ENCODE measurements at regions not wholly inside any gene's neighbourhood (a gene's known extent, or its start where the extent isn't known, plus 50 kb on each side); places are given as distances from the start of the nearest gene placed in this dataset.

DNA sequence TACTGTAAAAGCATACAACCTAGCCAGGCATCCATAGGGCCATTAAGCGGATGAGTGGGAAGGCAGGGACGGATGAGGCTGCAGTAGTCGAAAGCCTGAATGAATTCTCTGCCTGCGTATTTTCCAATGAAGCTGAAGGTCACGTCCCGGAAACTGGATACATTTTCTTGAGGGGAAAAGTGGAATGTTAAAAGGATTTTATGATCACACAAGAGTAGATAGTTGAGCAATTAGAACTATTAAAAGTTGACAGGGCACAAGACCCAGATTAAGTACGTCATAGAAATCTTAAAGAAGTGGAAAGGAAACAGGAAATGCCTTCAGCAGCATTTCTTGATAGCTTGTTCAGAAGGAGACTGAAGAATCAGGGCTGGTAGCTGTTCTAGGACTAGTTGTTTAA lies 98.3 kb upstream of the CXXC4 start:
- no peaks in the 10 kb centered on the region for H3K9me3 ChIP-seq (replicated peaks; ENCODE audit: control insufficient read depth, low read depth, low read length)
- no peaks in the 10 kb centered on the region for H3K27me3 ChIP-seq (ENCODE audit: control insufficient read depth, insufficient read depth, low read length)
- no peak overlapping the region for H3K27ac ChIP-seq (ENCODE audit: low read length)
- WGBS (ENCODE audit: insufficient coverage) = 19% methylated on average over 7 of the region's 7 CpGs
- H3K4me3 ChIP-seq (ENCODE audit: low read length) = no peak overlapping the region
- H3K4me1 ChIP-seq (ENCODE audit: control insufficient read depth, insufficient read depth, low read length) = peaks cover 4% of the 10 kb centered on the region
- peak; percentile 34 for DNase-seq
- H3K36me3 ChIP-seq (ENCODE audit: control insufficient read depth, insufficient read depth, low read length) = no peaks in the 10 kb centered on the region

DNA sequence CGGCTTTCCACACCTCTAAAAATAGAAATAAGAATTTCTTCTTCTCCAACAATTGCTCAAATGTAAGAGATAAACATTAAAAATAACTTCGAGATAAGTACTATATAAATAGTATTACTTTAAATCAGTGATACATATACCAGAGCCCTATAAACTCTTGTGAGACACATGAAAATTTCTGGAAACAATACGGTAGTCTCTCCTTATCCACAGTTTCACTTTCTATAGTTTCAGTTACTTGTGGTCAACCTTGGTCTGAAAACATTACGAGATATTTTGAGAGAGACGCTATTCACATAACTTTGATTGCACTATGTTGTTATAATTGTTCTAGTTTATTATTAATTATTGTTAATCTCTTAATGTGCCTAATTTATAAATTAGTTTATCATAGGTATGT lies 101.5 kb upstream of the CXXC4 start:
- H3K27ac ChIP-seq (ENCODE audit: low read length) = no peak overlapping the region
- no peaks in the 10 kb centered on the region for H3K36me3 ChIP-seq (ENCODE audit: control insufficient read depth, insufficient read depth, low read length)
- DNase-seq = no peak
- no CpG with 5 or more reads among the region's 5 CpGs for WGBS (ENCODE audit: insufficient coverage)
- H3K27me3 ChIP-seq (ENCODE audit: control insufficient read depth, insufficient read depth, low read length) = no peaks in the 10 kb centered on the region
- H3K9me3 ChIP-seq (replicated peaks; ENCODE audit: control insufficient read depth, low read depth, low read length) = no peaks in the 10 kb centered on the region
- H3K4me1 ChIP-seq (ENCODE audit: control insufficient read depth, insufficient read depth, low read length) = peaks cover 4% of the 10 kb centered on the region
- H3K4me3 ChIP-seq (ENCODE audit: low read length) = no peak overlapping the region

DNA sequence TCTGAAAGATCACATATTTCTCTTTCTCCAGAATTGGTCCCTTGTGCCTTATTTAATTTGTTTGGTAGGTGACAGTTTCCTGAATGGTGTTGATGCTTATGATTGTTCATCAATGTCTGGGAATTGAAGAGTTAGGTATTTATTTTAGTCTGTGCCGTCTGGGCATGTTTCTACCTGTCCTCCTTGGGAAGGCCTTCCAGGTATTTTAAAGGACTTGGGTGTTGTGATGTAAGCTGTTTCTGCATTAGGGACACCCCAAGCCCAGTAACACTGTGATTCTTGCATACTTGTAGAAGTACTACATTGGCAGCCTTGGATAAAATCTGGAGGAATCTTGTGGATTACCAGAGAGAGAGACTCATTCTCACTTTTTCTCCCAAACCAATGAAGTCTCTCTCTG lies 120.8 kb upstream of the CXXC4 start:
- Histone ChIP-seq H3K27me3 (ENCODE audit: control insufficient read depth, insufficient read depth, low read length) (no peaks in the 10 kb centered on the region), H3K9me3 (replicated peaks; ENCODE audit: control insufficient read depth, low read depth, low read length) (peaks cover 2% of the 10 kb centered on the region), H3K4me1 (ENCODE audit: control insufficient read depth, insufficient read depth, low read length) (no peaks in the 10 kb centered on the region), H3K27ac (ENCODE audit: low read length) (no peak overlapping the region), H3K4me3 (ENCODE audit: low read length) (no peak overlapping the region), H3K36me3 (ENCODE audit: control insufficient read depth, insufficient read depth, low read length) (no peaks in the 10 kb centered on the region)
- DNase-seq = no peak
- 83% methylated on average over 1 of the region's 1 CpG for WGBS (ENCODE audit: insufficient coverage)

DNA sequence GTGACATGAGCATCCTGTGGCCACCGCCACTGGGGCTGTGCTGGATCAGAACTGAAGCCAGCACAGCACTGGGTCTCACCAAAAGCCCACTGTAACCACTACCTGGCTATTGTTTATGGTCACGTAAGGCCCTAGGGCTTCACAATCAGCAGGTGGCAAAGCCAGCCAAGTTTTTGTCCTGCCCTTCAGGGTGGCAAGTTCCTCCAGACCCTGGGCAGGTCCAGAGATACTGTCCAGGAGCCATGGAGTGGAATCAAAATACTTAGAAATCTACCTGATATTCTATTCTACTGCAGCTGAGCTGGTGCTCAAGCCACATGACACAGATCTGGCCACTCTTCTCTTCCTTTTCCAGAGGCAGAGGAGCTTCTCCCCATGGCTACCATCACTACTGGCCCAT lies 121.2 kb upstream of the CXXC4 start:
- no peaks in the 10 kb centered on the region for H3K4me1 ChIP-seq (ENCODE audit: control insufficient read depth, insufficient read depth, low read length)
- peaks cover 2% of the 10 kb centered on the region for H3K9me3 ChIP-seq (replicated peaks; ENCODE audit: control insufficient read depth, low read depth, low read length)
- H3K4me3 ChIP-seq (ENCODE audit: low read length) = no peak overlapping the region
- WGBS (ENCODE audit: insufficient coverage) = 100% methylated on average over 2 of the region's 2 CpGs
- no peak for DNase-seq
- H3K27me3 ChIP-seq (ENCODE audit: control insufficient read depth, insufficient read depth, low read length) = no peaks in the 10 kb centered on the region
- H3K36me3 ChIP-seq (ENCODE audit: control insufficient read depth, insufficient read depth, low read length) = no peaks in the 10 kb centered on the region
- H3K27ac ChIP-seq (ENCODE audit: low read length) = no peak overlapping the region

DNA sequence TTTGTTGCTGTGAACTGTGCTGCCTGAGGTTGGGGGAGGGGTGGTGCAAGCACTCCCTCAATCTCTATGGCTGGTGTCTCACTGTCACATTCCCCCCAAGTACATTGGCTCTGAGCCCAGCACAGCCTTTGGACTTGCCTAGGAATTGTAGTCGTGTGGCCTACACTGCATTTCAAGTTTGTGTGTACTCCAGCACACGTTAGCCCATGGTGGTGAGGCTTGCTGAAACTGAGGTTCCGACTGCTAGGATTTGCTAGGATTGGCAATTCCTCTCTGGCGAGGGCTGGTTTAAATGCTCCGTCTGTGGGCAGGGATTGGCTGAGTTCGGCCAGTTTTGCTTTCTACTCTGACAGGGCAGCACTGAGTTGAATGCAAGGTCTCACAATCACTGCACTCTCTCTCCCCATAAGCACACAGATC lies 121.7 kb upstream of the CXXC4 start:
- Histone ChIP-seq H3K4me1 (ENCODE audit: control insufficient read depth, insufficient read depth, low read length) (no peaks in the 10 kb centered on the region), H3K4me3 (ENCODE audit: low read length) (no peak overlapping the region), H3K9me3 (replicated peaks; ENCODE audit: control insufficient read depth, low read depth, low read length) (peaks cover 2% of the 10 kb centered on the region), H3K27ac (ENCODE audit: low read length) (no peak overlapping the region), H3K27me3 (ENCODE audit: control insufficient read depth, insufficient read depth, low read length) (no peaks in the 10 kb centered on the region), H3K36me3 (ENCODE audit: control insufficient read depth, insufficient read depth, low read length) (no peaks in the 10 kb centered on the region)
- DNase-seq = peak; percentile 41
- 66% methylated on average over 4 of the region's 6 CpGs for WGBS (ENCODE audit: insufficient coverage)

DNA sequence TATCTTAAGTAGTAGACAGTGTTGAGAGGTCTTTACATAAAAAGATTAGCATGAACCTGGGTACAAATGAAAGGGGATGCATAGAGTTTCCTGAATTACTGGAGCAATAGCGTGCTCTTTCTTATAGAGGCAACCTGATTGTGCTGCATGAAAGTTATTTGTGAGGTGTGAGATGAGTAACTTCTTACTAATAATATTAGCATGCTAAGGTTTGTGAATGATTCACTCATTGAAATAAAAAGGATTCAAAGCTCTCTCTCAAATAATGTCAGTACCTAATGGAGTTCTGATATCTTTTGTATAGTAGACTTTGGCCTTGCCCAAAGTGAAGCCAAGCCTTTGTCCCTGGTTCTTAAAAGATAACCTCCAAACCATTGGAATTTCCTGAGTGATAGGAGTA lies 131.0 kb upstream of the CXXC4 start:
- DNase-seq = no peak
- Histone ChIP-seq H3K4me3 (ENCODE audit: low read length) (no peak overlapping the region), H3K27ac (ENCODE audit: low read length) (no peak overlapping the region), H3K9me3 (replicated peaks; ENCODE audit: control insufficient read depth, low read depth, low read length) (no peaks in the 10 kb centered on the region), H3K4me1 (ENCODE audit: control insufficient read depth, insufficient read depth, low read length) (no peaks in the 10 kb centered on the region), H3K36me3 (ENCODE audit: control insufficient read depth, insufficient read depth, low read length) (no peaks in the 10 kb centered on the region), H3K27me3 (ENCODE audit: control insufficient read depth, insufficient read depth, low read length) (no peaks in the 10 kb centered on the region)
- WGBS (ENCODE audit: insufficient coverage) = no CpG with 5 or more reads among the region's 1 CpG

DNA sequence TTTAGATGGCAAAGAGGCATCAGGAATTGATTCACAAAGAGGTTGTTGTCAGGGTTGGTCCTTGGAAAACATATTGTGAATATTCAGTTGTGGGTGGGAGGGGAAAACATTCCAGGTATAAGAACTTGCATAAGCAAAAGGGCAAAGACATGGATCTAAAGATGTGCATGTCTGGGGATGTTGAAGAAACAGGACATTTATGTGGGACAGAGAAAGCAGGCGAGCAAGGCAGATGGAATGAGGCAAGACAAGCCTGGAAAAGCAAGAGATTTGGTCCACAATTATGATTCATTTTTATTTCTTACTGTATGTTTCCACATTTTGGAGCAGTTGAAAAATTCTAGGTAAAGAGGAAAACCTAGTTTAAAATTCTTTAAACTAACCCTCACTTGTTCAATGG lies 134.9 kb upstream of the CXXC4 start:
- DNase-seq = no peak
- H3K4me3 ChIP-seq (ENCODE audit: low read length) = no peak overlapping the region
- H3K27ac ChIP-seq (ENCODE audit: low read length) = no peak overlapping the region
- H3K36me3 ChIP-seq (ENCODE audit: control insufficient read depth, insufficient read depth, low read length) = no peaks in the 10 kb centered on the region
- H3K9me3 ChIP-seq (replicated peaks; ENCODE audit: control insufficient read depth, low read depth, low read length) = no peaks in the 10 kb centered on the region
- no peaks in the 10 kb centered on the region for H3K4me1 ChIP-seq (ENCODE audit: control insufficient read depth, insufficient read depth, low read length)
- no peaks in the 10 kb centered on the region for H3K27me3 ChIP-seq (ENCODE audit: control insufficient read depth, insufficient read depth, low read length)
- no CpG with 5 or more reads among the region's 1 CpG for WGBS (ENCODE audit: insufficient coverage)

DNA sequence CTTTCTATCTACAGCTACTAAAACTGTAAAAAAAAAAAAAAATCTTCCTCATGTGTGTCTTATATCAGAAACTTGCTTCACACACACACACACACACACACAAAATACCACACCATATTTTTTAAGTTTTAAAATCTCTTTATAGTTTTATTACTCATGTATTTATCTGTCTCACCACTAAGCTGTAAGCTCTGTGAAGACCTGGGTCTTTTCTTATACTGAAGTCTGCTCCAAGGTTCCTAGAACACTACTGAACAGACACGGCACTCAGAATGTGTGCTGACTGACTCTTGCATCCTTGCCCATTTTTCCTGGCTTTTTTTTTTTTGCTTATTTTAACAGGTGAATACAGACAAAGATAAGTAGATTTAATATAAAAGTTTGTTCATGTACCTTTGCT lies 135.6 kb upstream of the CXXC4 start:
- H3K4me1 ChIP-seq (ENCODE audit: control insufficient read depth, insufficient read depth, low read length) = no peaks in the 10 kb centered on the region
- H3K4me3 ChIP-seq (ENCODE audit: low read length) = no peak overlapping the region
- H3K27me3 ChIP-seq (ENCODE audit: control insufficient read depth, insufficient read depth, low read length) = no peaks in the 10 kb centered on the region
- no peak for DNase-seq
- H3K9me3 ChIP-seq (replicated peaks; ENCODE audit: control insufficient read depth, low read depth, low read length) = no peaks in the 10 kb centered on the region
- H3K36me3 ChIP-seq (ENCODE audit: control insufficient read depth, insufficient read depth, low read length) = no peaks in the 10 kb centered on the region
- WGBS (ENCODE audit: insufficient coverage) = no CpG with 5 or more reads among the region's 1 CpG
- no peak overlapping the region for H3K27ac ChIP-seq (ENCODE audit: low read length)

DNA sequence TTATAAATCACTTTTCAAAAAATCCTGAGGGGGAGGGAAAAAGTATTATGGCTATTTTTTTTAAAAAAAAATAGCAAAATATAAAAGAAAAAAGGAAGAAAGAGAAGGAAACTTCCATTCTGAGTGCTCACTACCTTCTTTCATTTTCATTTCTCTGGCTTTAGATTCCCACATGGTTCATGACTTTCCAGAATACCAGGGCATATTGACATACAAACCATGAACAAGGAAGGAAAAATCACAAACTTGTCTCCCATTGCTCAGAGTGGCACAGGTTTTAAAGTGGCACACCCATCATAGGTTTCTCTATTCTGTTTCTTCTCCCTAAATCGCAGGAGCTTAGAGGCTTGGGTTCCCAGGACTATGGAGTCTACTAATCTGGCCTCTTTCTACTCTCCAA lies 136.3 kb upstream of the CXXC4 start:
- H3K9me3 ChIP-seq (replicated peaks; ENCODE audit: control insufficient read depth, low read depth, low read length) = no peaks in the 10 kb centered on the region
- no peaks in the 10 kb centered on the region for H3K27me3 ChIP-seq (ENCODE audit: control insufficient read depth, insufficient read depth, low read length)
- no peaks in the 10 kb centered on the region for H3K36me3 ChIP-seq (ENCODE audit: control insufficient read depth, insufficient read depth, low read length)
- H3K4me1 ChIP-seq (ENCODE audit: control insufficient read depth, insufficient read depth, low read length) = no peaks in the 10 kb centered on the region
- no peak for DNase-seq
- H3K27ac ChIP-seq (ENCODE audit: low read length) = no peak overlapping the region
- WGBS (ENCODE audit: insufficient coverage) = 100% methylated on average over 1 of the region's 1 CpG
- H3K4me3 ChIP-seq (ENCODE audit: low read length) = no peak overlapping the region

DNA sequence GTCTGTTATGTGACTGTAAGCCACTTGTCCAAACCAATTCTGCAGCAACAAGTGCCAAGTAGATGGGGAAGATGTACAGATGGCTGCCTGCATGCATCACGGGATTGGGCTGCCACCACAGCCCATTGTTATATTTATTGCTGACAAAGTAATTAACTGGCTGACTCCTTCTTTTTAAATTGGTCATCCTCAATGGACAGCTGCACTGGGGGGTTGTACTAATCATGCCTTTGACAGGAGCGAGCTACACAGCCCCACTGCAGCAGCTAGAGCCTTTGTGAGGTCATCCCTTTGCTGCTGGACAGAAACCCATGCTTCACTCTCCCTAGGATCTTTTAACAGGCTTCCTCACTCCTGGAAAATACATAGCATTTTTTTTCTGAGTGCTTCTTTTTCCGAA lies 146.7 kb upstream of the CXXC4 start:
- H3K27me3 ChIP-seq (ENCODE audit: control insufficient read depth, insufficient read depth, low read length) = no peaks in the 10 kb centered on the region
- H3K9me3 ChIP-seq (replicated peaks; ENCODE audit: control insufficient read depth, low read depth, low read length) = no peaks in the 10 kb centered on the region
- H3K4me1 ChIP-seq (ENCODE audit: control insufficient read depth, insufficient read depth, low read length) = no peaks in the 10 kb centered on the region
- no peak overlapping the region for H3K4me3 ChIP-seq (ENCODE audit: low read length)
- DNase-seq = peak; percentile 13
- H3K36me3 ChIP-seq (ENCODE audit: control insufficient read depth, insufficient read depth, low read length) = no peaks in the 10 kb centered on the region
- no peak overlapping the region for H3K27ac ChIP-seq (ENCODE audit: low read length)
- 29% methylated on average over 1 of the region's 3 CpGs for WGBS (ENCODE audit: insufficient coverage)

DNA sequence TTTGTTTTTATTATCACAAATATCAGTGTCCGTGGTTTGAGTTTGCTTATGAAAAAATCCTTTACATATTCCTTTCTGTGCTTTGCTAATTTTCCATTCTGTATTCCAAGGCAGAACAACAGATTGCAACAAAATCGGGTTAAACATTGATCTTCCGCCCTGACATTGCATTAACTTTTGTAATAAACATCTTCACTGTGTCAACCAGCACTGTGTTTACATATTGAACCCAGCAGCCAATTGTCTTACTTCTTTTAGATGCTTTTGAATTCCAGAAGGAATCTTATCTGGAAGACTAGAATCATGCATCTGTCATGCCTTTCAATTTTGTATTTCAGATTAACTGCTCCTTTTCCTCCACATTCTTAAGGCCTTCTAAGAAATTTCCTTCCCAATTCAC lies 147.8 kb upstream of the CXXC4 start:
- Histone ChIP-seq H3K27ac (ENCODE audit: low read length) (no peak overlapping the region), H3K4me1 (ENCODE audit: control insufficient read depth, insufficient read depth, low read length) (no peaks in the 10 kb centered on the region), H3K4me3 (ENCODE audit: low read length) (no peak overlapping the region), H3K36me3 (ENCODE audit: control insufficient read depth, insufficient read depth, low read length) (no peaks in the 10 kb centered on the region), H3K27me3 (ENCODE audit: control insufficient read depth, insufficient read depth, low read length) (no peaks in the 10 kb centered on the region), H3K9me3 (replicated peaks; ENCODE audit: control insufficient read depth, low read depth, low read length) (no peaks in the 10 kb centered on the region)
- WGBS (ENCODE audit: insufficient coverage) = 90% methylated on average over 2 of the region's 3 CpGs
- DNase-seq = no peak

All from muscle of leg (tissue), 3 donors.